GM23338 (cell line): ENCODE measurements at regions not wholly inside any gene's neighbourhood (a gene's known extent, or its start where the extent isn't known, plus 50 kb on each side); places are given as distances from the start of the nearest gene placed in this dataset.

Experiments used
- CREB1 ChIP-seq: fragments of 250-450 bp; sonication (Bioruptor Pico); IDR thresholded peaks from 2 replicates; pipeline ENCODE4 v1.5.0; 2020; ENCODE audit warnings: low read depth, mild to moderate bottlenecking, moderate library complexity
- ETS1 ChIP-seq: IDR thresholded peaks from 2 replicates; pipeline ENCODE4 v1.6.1; 2016; ENCODE audit warnings: antibody characterized with exemption
- EZH2 ChIP-seq: fragments of 200-600 bp; sonication (generic); IDR thresholded peaks from one replicate; pipeline ENCODE4 v1.8.0; 2017; ENCODE audit warnings: antibody characterized with exemption, mild to moderate bottlenecking, low read depth; ENCODE audit not compliant: unreplicated experiment
- POLR2AphosphoS5 ChIP-seq: IDR thresholded peaks from 2 replicates; pipeline ENCODE4 v1.6.1; 2016; ENCODE audit warnings: antibody characterized with exemption, low read depth
- REST ChIP-seq: IDR thresholded peaks from one replicate; pipeline ENCODE4 v1.6.1; 2018; ENCODE audit warnings: antibody characterized with exemption; ENCODE audit not compliant: unreplicated experiment
- STAT1 ChIP-seq: IDR thresholded peaks from one replicate; pipeline ENCODE4 v1.6.1; 2016; ENCODE audit warnings: antibody characterized with exemption; ENCODE audit not compliant: unreplicated experiment
- ZNF114 ChIP-seq: fragments of 250-450 bp; sonication (Bioruptor Pico); IDR thresholded peaks from 2 replicates; pipeline ENCODE4 v1.5.0; 2020; ENCODE audit warnings: mild to moderate bottlenecking, moderate library complexity
- TF ChIP-seq, protein P1 (sequence below), 2 experiments: fragments of 200-600 bp in 1 of 2; sonication (generic) in 1 of 2; conservative IDR thresholded peaks; 2 replicates each; pipeline versions ENCODE4 v1.5.1 to v1.6.1; 2016 to 2017; ENCODE audit warnings: antibody characterized with exemption in 2 of 2, low read depth in 2 of 2, mild to moderate bottlenecking in 2 of 2, moderate library complexity in 1 of 2

DNA sequence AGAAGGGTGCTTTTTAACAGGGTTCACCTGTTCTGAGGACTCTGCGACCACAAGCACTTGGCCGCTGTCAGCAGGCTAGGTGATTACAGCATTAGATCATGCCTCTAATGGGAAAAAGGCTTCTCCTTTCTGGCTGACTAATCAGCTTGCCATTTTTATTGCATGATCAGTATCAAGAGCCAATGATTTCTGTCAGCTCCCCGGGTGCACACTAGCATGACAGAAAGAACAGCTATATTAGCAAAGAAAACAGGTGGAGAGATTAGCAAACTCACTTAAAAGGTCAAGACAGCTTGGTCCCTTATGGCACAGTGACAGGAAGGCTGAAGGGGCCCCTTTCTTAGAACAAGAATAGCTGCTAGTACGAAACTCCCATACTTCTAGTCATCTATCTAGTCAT is 170.0 kb downstream of the SMIM20 start:
- TF ChIP-seq, protein P1, sequence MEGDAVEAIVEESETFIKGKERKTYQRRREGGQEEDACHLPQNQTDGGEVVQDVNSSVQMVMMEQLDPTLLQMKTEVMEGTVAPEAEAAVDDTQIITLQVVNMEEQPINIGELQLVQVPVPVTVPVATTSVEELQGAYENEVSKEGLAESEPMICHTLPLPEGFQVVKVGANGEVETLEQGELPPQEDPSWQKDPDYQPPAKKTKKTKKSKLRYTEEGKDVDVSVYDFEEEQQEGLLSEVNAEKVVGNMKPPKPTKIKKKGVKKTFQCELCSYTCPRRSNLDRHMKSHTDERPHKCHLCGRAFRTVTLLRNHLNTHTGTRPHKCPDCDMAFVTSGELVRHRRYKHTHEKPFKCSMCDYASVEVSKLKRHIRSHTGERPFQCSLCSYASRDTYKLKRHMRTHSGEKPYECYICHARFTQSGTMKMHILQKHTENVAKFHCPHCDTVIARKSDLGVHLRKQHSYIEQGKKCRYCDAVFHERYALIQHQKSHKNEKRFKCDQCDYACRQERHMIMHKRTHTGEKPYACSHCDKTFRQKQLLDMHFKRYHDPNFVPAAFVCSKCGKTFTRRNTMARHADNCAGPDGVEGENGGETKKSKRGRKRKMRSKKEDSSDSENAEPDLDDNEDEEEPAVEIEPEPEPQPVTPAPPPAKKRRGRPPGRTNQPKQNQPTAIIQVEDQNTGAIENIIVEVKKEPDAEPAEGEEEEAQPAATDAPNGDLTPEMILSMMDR (conservative IDR thresholded peaks at IDR 0.05; ENCODE audit: low read depth in 2 of 2), result no peak
- TF ChIP-seq POLR2AphosphoS5 (no peak), ETS1 (no peak), REST (no peak), CREB1 (CRISPR knock-in tag) (no peak), EZH2 (no peak), ZNF114 (CRISPR knock-in tag) (no peak), STAT1 (no peak)
